Aorta (tissue), 5 donors: ENCODE measurements at regions not wholly inside any gene's neighbourhood (a gene's known extent, or its start where the extent isn't known, plus 50 kb on each side); places are given as distances from the start of the nearest gene placed in this dataset.

Source experiments
- ATAC-seq: fragments of 200-7000 bp; cut with Tn5 transposase; one replicate; pipeline ENCODE4 v1.9.1; 2022; ENCODE audit warnings: moderate library complexity; ENCODE audit not compliant: low FRiP score
- DNase-seq, 2 donors: peaks; one replicate each; pipeline ENCODE4 v3.0.0-alpha.2; 2020
- H3K27ac ChIP-seq, 2 donors: one replicate each; pipeline ENCODE4 v1.5.1; 2013; ENCODE audit warnings: low read length in 2 of 2, mild to moderate bottlenecking in 2 of 2, moderate library complexity in 2 of 2, control low read depth in 1 of 2, inconsistent platforms in 1 of 2, low read depth in 1 of 2
- H3K27me3 ChIP-seq, 2 donors: one replicate each; pipeline ENCODE4 v1.6.1; 2013; ENCODE audit warnings: control low read depth in 1 of 2, low read length in 1 of 2, mild to moderate bottlenecking in 1 of 2, moderate library complexity in 1 of 2; ENCODE audit not compliant: insufficient read depth in 2 of 2, control insufficient read depth in 1 of 2
- H3K36me3 ChIP-seq, 2 donors: one replicate each; pipeline ENCODE4 v1.6.1; 2013; ENCODE audit warnings: control low read depth in 1 of 2, low read length in 1 of 2, mild to moderate bottlenecking in 1 of 2; ENCODE audit not compliant: insufficient read depth in 2 of 2, control insufficient read depth in 1 of 2
- H3K4me1 ChIP-seq, 2 donors: one replicate each; pipeline ENCODE4 v1.6.1; 2013; ENCODE audit warnings: low read length in 2 of 2, control low read depth in 1 of 2, mild to moderate bottlenecking in 1 of 2, moderate library complexity in 1 of 2; ENCODE audit not compliant: insufficient read depth in 2 of 2, control insufficient read depth in 1 of 2
- H3K4me3 ChIP-seq, 2 donors: one replicate each; pipeline ENCODE4 v1.5.1; 2013; ENCODE audit warnings: low read length in 2 of 2, control low read depth in 1 of 2, mild to moderate bottlenecking in 1 of 2
- H3K9me3 ChIP-seq: one replicate; pipeline ENCODE4 v1.6.1; 2013; ENCODE audit warnings: mild to moderate bottlenecking, low read length; ENCODE audit not compliant: control insufficient read depth
- WGBS, 2 donors: extraction: QIAGEN DNeasy Blood & Tissue Kit; methylation state at CpG; one replicate each; pipeline ENCODE4 v1.1.7; 2013; 5-methylcytosine and 5-hydroxymethylcytosine counted together
- intact Hi-C, 2 donors: fragments of 100-400 bp; cut with DNase I; formaldehyde crosslinking; loops; one replicate each; pipeline versions ENCODE4 v1.14.2 to v1.15.0; 2022
- donor health status: healthy with polysubstance abuse.
- donor health status: Bipolar disorder and iron deficiency.
- donor health status: DM: no; HTN: no; CAD: no.
- donor health status: DM: no; HTN: no; CAD: no.
- donor health status: DM: yes; HTN: yes; CAD: no.

- Histone ChIP-seq H3K27me3 (no peaks in the 10 kb centered on the region), H3K4me1 (no peaks in the 10 kb centered on the region), H3K9me3 (no peaks in the 10 kb centered on the region), H3K36me3 (no peaks in the 10 kb centered on the region), H3K27ac (no peak overlapping the region), H3K4me3 (no peak overlapping the region)
- intact Hi-C loops = no loop called here
- no peak for ATAC-seq
- DNase-seq = no peak
- WGBS, 2 donors = 94 to 98% methylated on average over 1 of the region's 1 CpG
Observed at GRCh38 chr7:115137816-115138215, 215.9 kb downstream of the MDFIC start.

GRCh38 chr7:115136796-115137443, 215.0 kb downstream of the MDFIC start:
- Histone ChIP-seq H3K27ac (no peak overlapping the region), H3K36me3 (no peaks in the 10 kb centered on the region), H3K27me3 (no peaks in the 10 kb centered on the region), H3K4me1 (no peaks in the 10 kb centered on the region), H3K9me3 (no peaks in the 10 kb centered on the region), H3K4me3 (no peak overlapping the region)
- WGBS, 2 donors = 90 to 95% methylated on average over 3 of the region's 3 CpGs
- intact Hi-C loops = no loop called here
- DNase-seq = no peak
- no peak for ATAC-seq

GRCh38 chr7:115135769-115136410, 214.0 kb downstream of the MDFIC start:
- Histone ChIP-seq H3K4me3 (no peak overlapping the region), H3K27ac (no peak overlapping the region), H3K9me3 (no peaks in the 10 kb centered on the region), H3K36me3 (no peaks in the 10 kb centered on the region), H3K27me3 (no peaks in the 10 kb centered on the region), H3K4me1 (no peaks in the 10 kb centered on the region)
- DNase-seq = no peak
- intact Hi-C loops = no loop called here
- WGBS, 2 donors = 94 to 97% methylated on average over 1 of the region's 1 CpG
- ATAC-seq = no peak

GRCh38 chr7:115135146-115135545, 213.3 kb downstream of the MDFIC start:
- H3K27me3 ChIP-seq = no peaks in the 10 kb centered on the region
- ATAC-seq = no peak
- no peak overlapping the region for H3K27ac ChIP-seq
- intact Hi-C loops = no loop called here
- no peaks in the 10 kb centered on the region for H3K36me3 ChIP-seq
- no peak for DNase-seq
- H3K4me1 ChIP-seq = no peaks in the 10 kb centered on the region
- H3K9me3 ChIP-seq = no peaks in the 10 kb centered on the region
- H3K4me3 ChIP-seq = no peak overlapping the region
- 30 to 39% methylated on average over 4 of the region's 4 CpGs for WGBS, 2 donors

- no peak for ATAC-seq
- WGBS, 2 donors = 94% methylated on average over 5 of the region's 5 CpGs
Observed at GRCh38 chr7:115133248-115133647, 211.4 kb downstream of the MDFIC start.

GRCh38 chr7:115132096-115132495, 210.2 kb downstream of the MDFIC start:
- H3K9me3 ChIP-seq = no peaks in the 10 kb centered on the region
- ATAC-seq = no peak
- no peaks in the 10 kb centered on the region for H3K4me1 ChIP-seq
- no peak overlapping the region for H3K4me3 ChIP-seq
- no peak overlapping the region for H3K27ac ChIP-seq
- WGBS, 2 donors = 99 to 100% methylated on average over 1 of the region's 1 CpG
- DNase-seq = no peak
- intact Hi-C loops = no loop called here
- H3K27me3 ChIP-seq = no peaks in the 10 kb centered on the region
- H3K36me3 ChIP-seq = no peaks in the 10 kb centered on the region

More at GRCh38 chr7:115133248-115133647, 211.4 kb downstream of the MDFIC start:
- Histone ChIP-seq H3K27ac (no peak overlapping the region), H3K9me3 (no peaks in the 10 kb centered on the region), H3K36me3 (no peaks in the 10 kb centered on the region), H3K27me3 (no peaks in the 10 kb centered on the region), H3K4me1 (no peaks in the 10 kb centered on the region), H3K4me3 (no peak overlapping the region)
- no peak for DNase-seq
- intact Hi-C loops = no loop called here

- H3K27ac ChIP-seq = no peak overlapping the region
- no peak overlapping the region for H3K4me3 ChIP-seq
- H3K4me1 ChIP-seq = no peaks in the 10 kb centered on the region
- intact Hi-C loops = no loop called here
- ATAC-seq (no peak), DNase-seq (no peak)
- 74 to 93% methylated on average over 2 of the region's 2 CpGs for WGBS, 2 donors
- H3K9me3 ChIP-seq = no peaks in the 10 kb centered on the region
- H3K27me3 ChIP-seq = no peaks in the 10 kb centered on the region
- H3K36me3 ChIP-seq = no peaks in the 10 kb centered on the region
Observed at GRCh38 chr7:115128154-115128553, 206.3 kb downstream of the MDFIC start.

- no peak overlapping the region for H3K4me3 ChIP-seq
- H3K27me3 ChIP-seq = no peaks in the 10 kb centered on the region
- no peak for ATAC-seq
- intact Hi-C loops = no loop called here
- no peak for DNase-seq
- no peaks in the 10 kb centered on the region for H3K36me3 ChIP-seq
- H3K4me1 ChIP-seq = no peaks in the 10 kb centered on the region
- 59 to 67% methylated on average over 5 of the region's 5 CpGs for WGBS, 2 donors
- no peaks in the 10 kb centered on the region for H3K9me3 ChIP-seq
- H3K27ac ChIP-seq = no peak overlapping the region
Observed at GRCh38 chr7:115127399-115128021, 205.6 kb downstream of the MDFIC start.

- Histone ChIP-seq H3K4me1 (no peaks in the 10 kb centered on the region), H3K9me3 (no peaks in the 10 kb centered on the region), H3K36me3 (no peaks in the 10 kb centered on the region), H3K4me3 (no peak overlapping the region), H3K27me3 (no peaks in the 10 kb centered on the region), H3K27ac (no peak overlapping the region)
- DNase-seq (no peak), ATAC-seq (no peak)
- intact Hi-C loops = no loop called here
Observed at GRCh38 chr7:115125750-115126149, 203.9 kb downstream of the MDFIC start.
